Activated CD4-positive, alpha-beta T cell treated with anti-CD3 and anti-CD28 coated beads, Interleukin-2, amount 10 ng/mL, durations not matched to agents 7 days and 5 days (primary cell): ENCODE measurements at regions not wholly inside any gene's neighbourhood (a gene's known extent, or its start where the extent isn't known, plus 50 kb on each side); places are given as distances from the start of the nearest gene placed in this dataset.

Experiments used
- CTCF ChIA-PET: fragments of 350-600 bp; sonication (Branson Sonifier 250); formaldehyde crosslinking; loops from one replicate; lab custom pipeline; 2021; ENCODE audit warnings: antibody characterized with exemption; lab: Charles Lee
- POLR2A ChIA-PET: fragments of 350-600 bp; sonication (Branson Sonifier 250); formaldehyde crosslinking; loops from one replicate; lab custom pipeline; 2021; ENCODE audit warnings: antibody characterized with exemption; lab: Charles Lee
- DNase-seq: peaks from one replicate; pipeline ENCODE4 v3.0.0-alpha.2; 2020
- H3K27ac Mint-ChIP-seq: one replicate; pipeline ENCODE4 v1.8.0; 2021; ENCODE audit warnings: mild to moderate bottlenecking, moderate library complexity, mixed read lengths
- H3K27me3 Mint-ChIP-seq: one replicate; pipeline ENCODE4 v1.8.0; 2021; ENCODE audit warnings: mixed read lengths
- H3K36me3 Mint-ChIP-seq: one replicate; pipeline ENCODE4 v1.8.0; 2021; ENCODE audit warnings: low read depth, mixed read lengths
- H3K4me1 Mint-ChIP-seq: one replicate; pipeline ENCODE4 v1.8.0; 2021; ENCODE audit warnings: mixed read lengths
- H3K4me3 Mint-ChIP-seq: one replicate; pipeline ENCODE4 v1.8.0; 2021; ENCODE audit warnings: mild to moderate bottlenecking, moderate library complexity, mixed read lengths
- H3K9me3 Mint-ChIP-seq: one replicate; pipeline ENCODE4 v1.8.0; 2021; ENCODE audit warnings: mixed read lengths

DNA sequence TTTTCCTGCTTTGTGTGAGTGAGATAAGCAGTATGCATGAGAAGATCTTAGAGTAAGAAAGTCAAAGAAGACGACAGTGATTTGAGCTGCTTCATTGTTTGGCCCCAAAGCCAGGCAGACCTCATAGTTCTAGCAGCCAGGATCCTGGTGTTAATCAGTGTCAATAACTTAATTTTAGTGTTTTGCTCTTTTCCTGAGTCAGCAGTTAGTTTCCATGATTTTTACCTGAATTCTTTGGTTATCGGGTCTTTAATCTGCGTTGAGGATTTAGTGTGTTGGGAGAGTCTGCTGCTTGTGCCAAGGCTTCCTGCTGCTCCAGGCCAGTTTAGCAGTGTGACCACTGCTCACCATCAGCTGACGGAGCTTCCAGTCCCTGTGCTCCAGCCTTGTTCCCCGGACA, 241.6 kb upstream of the SOX5 start:
- ChIA-PET POLR2A (no interaction called here), CTCF (no interaction called here)
- H3K4me1 Mint-ChIP-seq: no peaks in the 10 kb centered on the region
- no peaks in the 10 kb centered on the region for H3K36me3 Mint-ChIP-seq
- H3K4me3 Mint-ChIP-seq: no peak overlapping the region
- no peaks in the 10 kb centered on the region for H3K27me3 Mint-ChIP-seq
- DNase-seq: no peak
- no peaks in the 10 kb centered on the region for H3K9me3 Mint-ChIP-seq
- no peak overlapping the region for H3K27ac Mint-ChIP-seq

DNA sequence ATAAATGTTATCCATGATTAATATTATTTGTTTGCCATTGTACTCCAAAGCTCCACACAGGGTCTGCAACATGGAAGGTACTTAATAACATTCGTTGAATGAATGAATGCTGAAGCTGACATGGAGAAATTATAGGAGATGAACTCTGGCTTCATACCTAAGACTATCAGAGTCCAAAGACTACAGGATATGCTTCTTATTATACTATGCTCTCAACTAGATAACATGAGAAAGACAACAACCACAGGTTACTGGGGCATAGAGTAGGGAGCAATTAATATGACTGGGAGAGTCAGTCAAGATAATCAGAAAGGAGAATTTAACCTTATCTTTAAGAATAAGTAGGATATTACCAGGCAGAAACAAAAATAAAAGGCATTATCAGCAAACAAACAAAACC, 236.3 kb upstream of the SOX5 start:
- Mint-ChIP-seq H3K27ac (no peak overlapping the region), H3K27me3 (no peaks in the 10 kb centered on the region), H3K9me3 (no peaks in the 10 kb centered on the region), H3K4me1 (no peaks in the 10 kb centered on the region), H3K4me3 (no peak overlapping the region), H3K36me3 (no peaks in the 10 kb centered on the region)
- CTCF ChIA-PET: no interaction called here
- DNase-seq: no peak
- POLR2A ChIA-PET: no interaction called here

DNA sequence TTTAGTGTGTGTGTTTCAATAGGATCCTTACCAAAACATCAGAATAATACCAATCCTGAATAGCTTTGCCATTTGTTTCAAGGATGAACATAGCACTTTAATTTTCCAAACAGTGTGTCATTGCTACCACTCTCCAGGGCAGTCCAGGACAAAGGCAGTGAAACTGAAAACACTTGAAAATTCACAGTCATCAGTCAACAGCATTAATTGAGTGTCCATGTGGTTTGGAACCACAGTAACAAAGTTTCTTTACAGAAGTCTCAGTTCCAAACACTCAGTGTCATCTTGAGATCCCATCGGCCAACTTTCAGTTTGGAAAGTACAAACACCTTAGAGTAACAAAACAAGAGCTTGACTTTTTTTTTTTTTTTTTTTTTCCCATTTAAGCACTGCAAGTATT, 228.4 kb upstream of the SOX5 start:
- H3K27me3 Mint-ChIP-seq: no peaks in the 10 kb centered on the region
- no peaks in the 10 kb centered on the region for H3K9me3 Mint-ChIP-seq
- DNase-seq: no peak
- no peaks in the 10 kb centered on the region for H3K4me1 Mint-ChIP-seq
- ChIA-PET CTCF (no interaction called here), POLR2A (no interaction called here)
- H3K36me3 Mint-ChIP-seq: no peaks in the 10 kb centered on the region
- H3K4me3 Mint-ChIP-seq: no peak overlapping the region
- H3K27ac Mint-ChIP-seq: no peak overlapping the region

GRCh38 chr12:24175929-24176328, 226.5 kb upstream of the SOX5 start:
- POLR2A ChIA-PET: no interaction called here
- H3K36me3 Mint-ChIP-seq: no peaks in the 10 kb centered on the region
- no peak overlapping the region for H3K27ac Mint-ChIP-seq

DNA sequence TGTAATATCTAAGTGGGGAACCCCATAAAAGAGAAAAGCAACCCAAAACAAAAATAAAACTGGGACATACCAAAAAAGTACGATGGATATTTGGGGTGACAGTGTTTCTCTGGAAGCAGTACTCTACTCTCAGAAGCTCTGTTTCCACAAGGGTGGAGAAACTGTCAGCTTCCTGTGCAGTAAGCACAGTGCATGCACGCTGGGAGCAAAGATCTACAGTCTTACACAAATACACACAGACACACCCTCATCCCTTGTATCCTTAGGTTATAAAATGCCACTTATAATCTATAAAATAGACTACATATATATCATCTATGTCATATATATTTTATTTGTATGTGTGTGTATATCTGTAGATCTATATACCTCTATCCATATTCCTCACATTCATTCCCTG, 225.8 kb upstream of the SOX5 start:
- ChIA-PET POLR2A (no interaction called here), CTCF (no interaction called here)
- no peaks in the 10 kb centered on the region for H3K4me1 Mint-ChIP-seq
- no peak for DNase-seq
- H3K4me3 Mint-ChIP-seq: no peak overlapping the region
- no peaks in the 10 kb centered on the region for H3K36me3 Mint-ChIP-seq
- no peaks in the 10 kb centered on the region for H3K27me3 Mint-ChIP-seq
- no peak overlapping the region for H3K27ac Mint-ChIP-seq
- H3K9me3 Mint-ChIP-seq: no peaks in the 10 kb centered on the region

More at GRCh38 chr12:24175929-24176328, 226.5 kb upstream of the SOX5 start:
- no peak for DNase-seq
- no peaks in the 10 kb centered on the region for H3K9me3 Mint-ChIP-seq
- CTCF ChIA-PET: no interaction called here
- H3K4me1 Mint-ChIP-seq: no peaks in the 10 kb centered on the region
- no peaks in the 10 kb centered on the region for H3K27me3 Mint-ChIP-seq
- H3K4me3 Mint-ChIP-seq: no peak overlapping the region

- H3K27ac Mint-ChIP-seq: no peak overlapping the region
- no peaks in the 10 kb centered on the region for H3K9me3 Mint-ChIP-seq
- ChIA-PET CTCF (no interaction called here), POLR2A (no interaction called here)
- no peak for DNase-seq
- no peaks in the 10 kb centered on the region for H3K27me3 Mint-ChIP-seq
- H3K36me3 Mint-ChIP-seq: no peaks in the 10 kb centered on the region
- no peaks in the 10 kb centered on the region for H3K4me1 Mint-ChIP-seq
- H3K4me3 Mint-ChIP-seq: no peak overlapping the region
Measured at GRCh38 chr12:24173067-24173466, 223.6 kb upstream of the SOX5 start.

DNA sequence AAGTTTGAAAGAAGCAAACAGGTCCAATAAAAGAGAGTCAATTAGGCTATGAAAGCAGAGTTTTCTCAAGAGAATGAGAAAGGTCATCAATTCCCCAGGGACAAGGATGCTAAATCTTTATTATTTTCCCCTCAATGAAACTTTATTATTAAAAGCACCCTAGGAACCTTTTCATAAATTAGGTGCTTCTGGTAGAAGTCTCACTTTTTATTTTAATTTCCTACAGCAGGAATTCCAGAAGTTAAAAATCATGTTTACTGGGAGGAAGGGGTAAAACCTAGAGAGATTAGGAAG, 223.2 kb upstream of the SOX5 start:
- Mint-ChIP-seq H3K36me3 (no peaks in the 10 kb centered on the region), H3K27ac (no peak overlapping the region), H3K27me3 (no peaks in the 10 kb centered on the region), H3K9me3 (no peaks in the 10 kb centered on the region), H3K4me1 (no peaks in the 10 kb centered on the region), H3K4me3 (no peak overlapping the region)
- DNase-seq: no peak
- POLR2A ChIA-PET: no interaction called here
- CTCF ChIA-PET: no interaction called here

GRCh38 chr12:24172031-24172772, 222.7 kb upstream of the SOX5 start:
- no peaks in the 10 kb centered on the region for H3K9me3 Mint-ChIP-seq
- POLR2A ChIA-PET: no interaction called here
- CTCF ChIA-PET: no interaction called here
- no peaks in the 10 kb centered on the region for H3K27me3 Mint-ChIP-seq
- no peak for DNase-seq
- no peak overlapping the region for H3K4me3 Mint-ChIP-seq
- H3K4me1 Mint-ChIP-seq: no peaks in the 10 kb centered on the region
- H3K36me3 Mint-ChIP-seq: no peaks in the 10 kb centered on the region
- no peak overlapping the region for H3K27ac Mint-ChIP-seq

DNA sequence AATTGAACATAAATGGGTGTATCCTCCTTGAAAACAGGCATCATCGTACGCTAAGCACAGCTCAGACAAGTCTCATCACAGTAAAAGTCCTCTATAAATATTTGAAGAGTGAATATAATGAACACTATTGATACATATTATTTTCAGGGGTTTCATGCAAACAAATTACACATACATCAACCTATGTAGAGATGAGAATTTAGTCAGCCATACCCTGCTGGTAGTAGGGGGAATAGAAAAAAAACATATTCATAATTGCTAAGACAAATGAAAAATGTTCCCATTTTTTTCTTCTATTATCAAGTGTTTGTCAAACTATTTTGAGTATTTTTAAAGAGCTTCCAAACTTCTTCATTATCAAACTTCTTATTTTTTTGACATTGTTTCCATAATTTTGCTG, 205.6 kb upstream of the SOX5 start:
- Mint-ChIP-seq H3K9me3 (no peaks in the 10 kb centered on the region), H3K4me3 (no peak overlapping the region), H3K27ac (no peak overlapping the region), H3K36me3 (no peaks in the 10 kb centered on the region), H3K27me3 (no peaks in the 10 kb centered on the region), H3K4me1 (no peaks in the 10 kb centered on the region)
- DNase-seq: no peak
- ChIA-PET POLR2A (no interaction called here), CTCF (no interaction called here)

GRCh38 chr12:24153079-24153478, 203.6 kb upstream of the SOX5 start:
- Mint-ChIP-seq H3K4me1 (no peaks in the 10 kb centered on the region), H3K27me3 (no peaks in the 10 kb centered on the region), H3K27ac (no peak overlapping the region), H3K4me3 (no peak overlapping the region), H3K9me3 (no peaks in the 10 kb centered on the region), H3K36me3 (no peaks in the 10 kb centered on the region)
- DNase-seq: no peak
- ChIA-PET CTCF (no interaction called here), POLR2A (no interaction called here)

DNA sequence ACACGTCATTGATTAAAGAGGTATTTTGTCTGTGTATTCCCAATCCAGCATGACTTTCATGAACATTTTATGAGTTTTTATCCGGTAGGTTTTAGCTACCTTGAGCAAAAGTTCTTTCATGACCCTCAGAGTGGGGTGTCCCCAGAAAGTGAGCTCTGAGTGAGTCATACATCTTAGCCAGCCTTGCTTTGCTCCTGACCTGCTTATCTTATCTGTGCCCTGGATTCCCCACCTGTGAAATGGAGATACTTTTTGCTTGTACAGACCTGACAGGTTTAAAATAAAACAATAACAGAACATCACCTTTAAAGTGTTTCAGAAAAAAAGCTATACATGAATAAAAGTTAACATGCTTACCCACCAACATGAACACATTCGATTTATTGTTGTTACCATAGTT, 202.8 kb upstream of the SOX5 start:
- no peak overlapping the region for H3K4me3 Mint-ChIP-seq
- H3K4me1 Mint-ChIP-seq: no peaks in the 10 kb centered on the region
- H3K36me3 Mint-ChIP-seq: no peaks in the 10 kb centered on the region
- no peaks in the 10 kb centered on the region for H3K9me3 Mint-ChIP-seq
- H3K27me3 Mint-ChIP-seq: no peaks in the 10 kb centered on the region
- H3K27ac Mint-ChIP-seq: no peak overlapping the region
- POLR2A ChIA-PET: no interaction called here
- CTCF ChIA-PET: no interaction called here
- DNase-seq: no peak

DNA sequence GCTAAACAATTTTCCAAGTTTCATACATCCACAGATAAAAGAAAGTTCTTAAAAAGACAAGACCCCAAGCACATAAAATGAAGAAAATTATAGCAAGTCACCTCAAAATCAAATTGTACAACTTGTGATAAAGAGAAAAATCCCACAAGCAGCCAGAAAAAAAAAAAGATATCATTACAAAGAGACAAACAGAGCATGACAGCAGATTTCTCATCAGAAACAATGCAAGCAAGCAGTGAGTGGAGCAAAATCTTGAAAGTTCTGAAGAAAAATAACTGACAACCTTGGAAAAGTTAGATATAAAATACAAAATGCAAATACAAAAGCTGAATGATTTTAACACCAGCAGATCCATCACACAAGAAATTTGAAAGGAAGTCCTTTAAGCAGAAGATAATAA, 194.5 kb upstream of the SOX5 start:
- no peak overlapping the region for H3K4me3 Mint-ChIP-seq
- CTCF ChIA-PET: no interaction called here
- POLR2A ChIA-PET: no interaction called here
- H3K27ac Mint-ChIP-seq: no peak overlapping the region
- no peaks in the 10 kb centered on the region for H3K36me3 Mint-ChIP-seq
- no peak for DNase-seq
- H3K4me1 Mint-ChIP-seq: no peaks in the 10 kb centered on the region
- no peaks in the 10 kb centered on the region for H3K27me3 Mint-ChIP-seq
- no peaks in the 10 kb centered on the region for H3K9me3 Mint-ChIP-seq

- ChIA-PET CTCF (no interaction called here), POLR2A (no interaction called here)
- no peak for DNase-seq
- Mint-ChIP-seq H3K4me3 (no peak overlapping the region), H3K27me3 (no peaks in the 10 kb centered on the region), H3K9me3 (no peaks in the 10 kb centered on the region), H3K27ac (no peak overlapping the region), H3K36me3 (no peaks in the 10 kb centered on the region), H3K4me1 (no peaks in the 10 kb centered on the region)
Measured at GRCh38 chr12:24139035-24139434, 189.6 kb upstream of the SOX5 start.

- ChIA-PET CTCF (no interaction called here), POLR2A (no interaction called here)
- Mint-ChIP-seq H3K27ac (no peak overlapping the region), H3K9me3 (no peaks in the 10 kb centered on the region), H3K36me3 (no peaks in the 10 kb centered on the region), H3K27me3 (no peaks in the 10 kb centered on the region), H3K4me3 (no peak overlapping the region), H3K4me1 (no peaks in the 10 kb centered on the region)
- no peak for DNase-seq
Measured at GRCh38 chr12:24138041-24138440, 188.6 kb upstream of the SOX5 start.
